GM13977 (cell line): ENCODE measurements at regions not wholly inside any gene's neighbourhood (a gene's known extent, or its start where the extent isn't known, plus 50 kb on each side); places are given as distances from the start of the nearest gene placed in this dataset.
"Not testable (repeated sequence)": the region's sequence is repeated elsewhere in the genome, so short reads cannot be mapped to it uniquely, and the experiment has no call there.

Experiments used
- DNase-seq: peaks from one replicate; pipeline ENCODE4 v3.0.0; 2012; ENCODE audit warnings: low spot score
- CTCF ChIP-seq: IDR thresholded peaks from 2 replicates; pipeline ENCODE4 v1.5.1; 2012; ENCODE audit warnings: mild to moderate bottlenecking, control low read depth; ENCODE audit not compliant: insufficient read depth; ENCODE audit errors: extremely low read depth, missing control alignments
- in situ Hi-C: fragments of 300-500 bp; cut with MboI; formaldehyde crosslinking; loops from one replicate; pipeline ENCODE4 v1.12.0; 2022; ENCODE audit warnings: low sequenced_read_pairs, low pct_unique_long_range_greater_than_20kb, mixed read lengths, inconsistent platforms; ENCODE audit not compliant: unreplicated experiment

- no peak for TF ChIP-seq CTCF
- DNase-seq: no peak
- in situ Hi-C loops: no loop called here
Observed at GRCh38 chr4:74549936-74550335, 105.0 kb downstream of the AREG start.

GRCh38 chr4:74555231-74555630 lies 110.3 kb downstream of the AREG start:
- in situ Hi-C loops: no loop called here
- no peak for DNase-seq
- no peak for TF ChIP-seq CTCF

GRCh38 chr4:74555843-74556242 lies 110.9 kb downstream of the AREG start:
- TF ChIP-seq CTCF: no peak
- DNase-seq: no peak
- in situ Hi-C loops: no loop called here

- DNase-seq: no peak
- in situ Hi-C loops: no loop called here
- TF ChIP-seq CTCF: no peak
Observed at GRCh38 chr4:74559853-74560252, 114.9 kb downstream of the AREG start.

DNA sequence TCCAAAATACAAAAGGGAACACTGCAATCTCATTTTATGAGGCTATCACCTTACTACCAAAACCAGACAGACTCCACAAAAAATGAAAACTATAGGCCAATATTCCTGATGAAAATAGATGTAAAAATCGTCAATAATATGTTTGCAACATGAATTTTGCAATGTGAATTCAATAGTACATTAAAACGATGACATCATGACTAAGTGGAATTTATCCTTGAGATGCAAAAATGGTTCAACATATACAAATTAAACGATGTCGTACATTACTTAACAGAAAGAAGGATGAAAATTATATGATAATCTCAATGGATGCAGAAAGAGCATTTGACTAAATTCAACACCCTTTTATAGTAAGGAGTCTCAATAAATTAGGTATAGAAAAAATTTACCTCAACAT lies 123.0 kb downstream of the AREG start:
- TF ChIP-seq CTCF: no peak
- in situ Hi-C loops: no loop called here
- DNase-seq: no peak

DNA sequence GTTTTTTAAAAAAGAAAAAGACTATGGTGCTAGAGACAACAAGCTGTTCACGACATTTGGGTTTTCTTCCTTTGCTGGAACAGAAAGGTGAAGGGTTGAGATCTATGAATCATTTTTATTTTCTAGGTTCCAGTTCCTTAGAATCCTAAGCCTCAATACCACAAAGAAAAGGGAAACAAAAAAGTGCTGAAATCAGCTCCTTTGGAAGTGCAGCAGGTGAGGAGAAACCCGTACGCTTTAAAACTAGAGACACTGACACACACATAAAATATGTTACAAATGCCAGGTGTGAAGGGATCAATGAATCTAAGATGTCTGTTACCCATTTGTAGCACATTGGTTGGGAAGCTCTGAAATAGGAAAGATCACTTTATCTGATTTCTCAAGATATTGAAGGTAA lies 125.2 kb downstream of the AREG start:
- TF ChIP-seq CTCF: no peak
- in situ Hi-C loops: no loop called here
- no peak for DNase-seq

DNA sequence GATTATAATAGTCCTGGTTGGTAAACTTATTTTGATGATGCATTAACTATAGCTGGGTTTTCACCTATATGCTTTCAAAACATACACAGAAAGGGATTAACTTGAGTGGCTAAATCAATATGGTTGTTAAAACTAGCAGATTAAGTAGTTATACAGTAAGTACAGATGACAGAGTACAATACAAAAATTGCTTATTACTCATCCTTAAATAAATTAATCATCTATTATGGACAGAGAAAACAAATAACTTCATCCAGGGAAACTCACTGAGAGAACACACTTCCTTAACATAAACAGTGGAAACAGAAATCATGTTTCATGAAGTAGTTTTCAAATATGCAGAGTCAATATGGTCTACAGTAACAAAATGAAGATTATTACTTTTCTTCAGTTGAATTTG lies 133.4 kb downstream of the AREG start:
- TF ChIP-seq CTCF: no peak
- DNase-seq: no peak
- in situ Hi-C loops: no loop called here

DNA sequence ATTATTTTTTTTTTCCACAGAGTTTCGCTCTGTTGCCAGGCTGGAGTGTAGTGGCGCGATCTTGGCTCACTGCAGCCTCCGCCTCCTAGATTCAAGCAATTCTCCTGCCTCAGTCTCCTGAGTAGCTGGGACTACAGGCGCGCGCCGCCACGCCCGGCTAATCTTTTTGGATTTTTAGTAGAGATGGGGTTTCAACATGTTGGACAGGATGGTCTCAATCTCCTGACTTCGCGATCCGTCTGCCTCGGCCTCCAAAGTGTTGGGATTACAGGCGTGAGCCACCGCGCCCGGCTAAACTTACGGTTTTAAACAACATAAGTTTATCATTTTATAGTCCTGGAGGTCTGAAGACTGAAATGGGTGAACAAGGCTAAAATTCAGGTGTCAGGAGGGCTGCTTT lies 133.9 kb downstream of the AREG start:
- DNase-seq, in situ Hi-C loops: not testable (repeated sequence)
